ENCODE measurements at regions not wholly inside any gene's neighbourhood (a gene's known extent, or its start where the extent isn't known, plus 50 kb on each side); places are given as distances from the start of the nearest gene placed in this dataset.
"Not testable (repeated sequence)": the region's sequence is repeated elsewhere in the genome, so short reads cannot be mapped to it uniquely, and the experiment has no call there.

GRCh38 chr4:134117392-134118183 is 84.0 kb downstream of the PABPC4L start:
- TF ChIP-seq CTCF (IDR thresholded peaks at IDR 0.05) = no peak
- Histone ChIP-seq H3K36me3 (no peaks in the 10 kb centered on the region), H3K27ac (no peak overlapping the region), H3K4me3 (no peak overlapping the region), H3K9me3 (no peaks in the 10 kb centered on the region), H3K4me1 (no peaks in the 10 kb centered on the region), H3K27me3 (no peaks in the 10 kb centered on the region)
- intact Hi-C loops (cut with DNase I) = no loop called here
- no peak for DNase-seq
- WGBS, 2 donors = 75 to 82% methylated on average over 2 of the region's 2 CpGs
- no peak for ATAC-seq

GRCh38 chr4:134089885-134090284 is 111.7 kb downstream of the PABPC4L start:
- H3K9me3 ChIP-seq = peaks cover 0 to 8% (median 0%) of the 10 kb centered on the region in 11 donors
- no peak overlapping the region for H3K4me3 ChIP-seq
- no peak for TF ChIP-seq CTCF (IDR thresholded peaks at IDR 0.05)
- DNase-seq = no peak
- H3K36me3 ChIP-seq = no peaks in the 10 kb centered on the region
- H3K27me3 ChIP-seq = no peaks in the 10 kb centered on the region
- no peak for ATAC-seq
- no peak overlapping the region for H3K27ac ChIP-seq
- intact Hi-C loops (cut with DNase I) = no loop called here
- no peaks in the 10 kb centered on the region for H3K4me1 ChIP-seq
- 57 to 61% methylated on average over 3 of the region's 3 CpGs for WGBS, 2 donors

GRCh38 chr4:134085496-134085895 is 116.1 kb downstream of the PABPC4L start:
- Histone ChIP-seq H3K9me3 (peaks cover 0 to 8% (median 0%) of the 10 kb centered on the region in 11 donors), H3K36me3 (no peaks in the 10 kb centered on the region), H3K27ac (no peak overlapping the region), H3K4me1 (no peaks in the 10 kb centered on the region), H3K4me3 (no peak overlapping the region), H3K27me3 (no peaks in the 10 kb centered on the region)
- no peak for ATAC-seq
- WGBS, 2 donors = 64 to 67% methylated on average over 2 of the region's 2 CpGs
- DNase-seq = no peak
- no peak for TF ChIP-seq CTCF (IDR thresholded peaks at IDR 0.05)
- intact Hi-C loops (cut with DNase I) = no loop called here

- H3K9me3 ChIP-seq, ATAC-seq, H3K27ac ChIP-seq: not testable (repeated sequence)
Observed at GRCh38 chr4:134079085-134079484, 122.5 kb downstream of the PABPC4L start.

GRCh38 chr4:134078230-134078914 is 123.2 kb downstream of the PABPC4L start:
- Histone ChIP-seq H3K36me3 (no peaks in the 10 kb centered on the region), H3K27me3 (no peaks in the 10 kb centered on the region), H3K4me3 (peak overlapping the region in 2 of 10 donors; percentile 9 to 14), H3K27ac (no peak overlapping the region), H3K9me3 (no peaks in the 10 kb centered on the region), H3K4me1 (no peaks in the 10 kb centered on the region)
- WGBS, 2 donors = 77 to 83% methylated on average over 11 of the region's 11 CpGs
- TF ChIP-seq CTCF (IDR thresholded peaks at IDR 0.05) = no peak
- DNase-seq = no peak
- intact Hi-C loops (cut with DNase I) = no loop called here
- no peak for ATAC-seq

More at GRCh38 chr4:134079085-134079484, 122.5 kb downstream of the PABPC4L start:
- DNase-seq; H3K36me3 ChIP-seq; H3K27me3 ChIP-seq; H3K4me1 ChIP-seq; H3K4me3 ChIP-seq; intact Hi-C loops (cut with DNase I): not testable (repeated sequence)
- WGBS, 2 donors = 98% methylated on average over 15 of the region's 15 CpGs
